OCI-LY3 (cell line): ENCODE measurements at regions not wholly inside any gene's neighbourhood (a gene's known extent, or its start where the extent isn't known, plus 50 kb on each side); places are given as distances from the start of the nearest gene placed in this dataset.

Experiments
- CTCF ChIP-seq: fragments of 200-600, 300-600 bp; sonication (generic); IDR thresholded peaks from 2 replicates; pipeline ENCODE4 v1.5.1; 2014; ENCODE audit warnings: antibody characterized with exemption, low read length, low read depth
- EZH2phosphoT487 ChIP-seq: fragments of 200-600 bp; shearing (Covaris generic); IDR thresholded peaks from 2 replicates; pipeline ENCODE4 v1.6.1; 2018; ENCODE audit warnings: antibody characterized with exemption, mixed run types, low read depth

- TF ChIP-seq CTCF, result no peak
- TF ChIP-seq EZH2phosphoT487, result no peak
These were observed 442.3 kb downstream of the HAO1 start for GRCh38 chr20:7497985-7498384.
